ENCODE measurements at regions not wholly inside any gene's neighbourhood (a gene's known extent, or its start where the extent isn't known, plus 50 kb on each side); places are given as distances from the start of the nearest gene placed in this dataset.
A peak's percentile ranks its signal among the peaks of the same experiment; 100 is the strongest.
"Not testable (repeated sequence)": the region's sequence is repeated elsewhere in the genome, so short reads cannot be mapped to it uniquely, and the experiment has no call there.

DNA sequence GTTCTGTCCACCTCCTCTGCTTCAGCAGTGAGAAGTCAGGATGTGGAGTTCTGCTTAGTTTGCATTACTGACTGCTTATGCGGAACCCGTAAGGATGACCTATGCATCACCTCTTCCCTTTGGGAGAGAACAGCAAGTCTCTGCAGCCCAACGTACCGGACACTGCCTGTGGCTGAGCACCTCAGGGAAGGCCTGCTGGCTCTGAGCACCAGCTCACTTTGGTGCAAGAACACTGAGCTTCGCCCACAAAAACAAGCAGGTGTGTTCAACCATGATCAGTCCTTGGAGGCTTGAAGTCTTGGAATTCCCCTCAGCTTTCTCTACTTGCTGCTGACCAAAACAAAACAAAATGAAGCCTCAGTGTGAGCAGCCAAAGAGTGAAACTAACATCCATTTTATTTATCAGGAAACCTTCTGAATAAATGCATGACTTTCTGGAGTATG is 52.7 kb upstream of the NCK2 start:
- no peak for DNase-seq (ENCODE audit: low read depth)

DNA sequence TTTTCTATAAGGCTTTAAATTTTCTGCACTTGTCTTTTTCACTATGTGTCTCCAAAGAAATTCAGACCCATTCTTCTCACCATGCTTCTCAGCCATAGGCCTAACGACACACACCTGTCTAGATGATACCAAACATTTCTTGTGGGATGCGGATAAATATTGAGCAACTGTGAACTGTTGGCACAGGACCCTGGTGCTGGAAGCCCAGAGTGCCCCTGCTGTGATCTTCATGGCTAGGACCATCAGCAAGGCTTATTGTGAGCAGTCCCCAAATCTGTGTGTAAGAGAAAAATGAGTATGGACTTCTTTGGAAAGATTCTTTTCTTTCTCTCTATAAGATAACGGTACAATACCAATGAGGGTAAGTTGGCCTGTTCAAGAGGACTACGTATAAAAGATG is 54.1 kb upstream of the NCK2 start:
- no peak for DNase-seq (ENCODE audit: low read depth)

DNA sequence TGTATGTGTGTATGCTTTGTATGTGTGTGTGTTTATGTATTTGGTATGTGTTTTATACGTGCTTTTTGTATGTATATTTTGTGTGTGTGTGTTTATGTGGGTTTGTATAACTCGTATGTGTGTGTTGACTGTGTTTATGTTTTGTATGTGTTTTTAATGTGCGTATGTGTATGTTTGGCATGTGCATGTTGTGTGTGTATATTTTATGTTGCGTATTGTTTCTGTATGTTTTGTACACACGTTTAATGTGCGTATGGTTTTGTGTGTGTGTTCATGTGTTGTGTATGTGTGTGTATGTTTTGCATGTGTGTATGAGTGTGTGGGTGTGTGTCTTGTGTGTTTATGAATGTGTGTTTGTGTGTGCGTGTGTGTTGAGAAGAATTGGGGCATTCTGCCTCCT is 55.2 kb upstream of the NCK2 start:
- DNase-seq (ENCODE audit: low read depth) = no peak

- no peak for DNase-seq (ENCODE audit: low read depth)
Measured at GRCh38 chr2:105688946-105689345, 55.8 kb upstream of the NCK2 start.

DNA sequence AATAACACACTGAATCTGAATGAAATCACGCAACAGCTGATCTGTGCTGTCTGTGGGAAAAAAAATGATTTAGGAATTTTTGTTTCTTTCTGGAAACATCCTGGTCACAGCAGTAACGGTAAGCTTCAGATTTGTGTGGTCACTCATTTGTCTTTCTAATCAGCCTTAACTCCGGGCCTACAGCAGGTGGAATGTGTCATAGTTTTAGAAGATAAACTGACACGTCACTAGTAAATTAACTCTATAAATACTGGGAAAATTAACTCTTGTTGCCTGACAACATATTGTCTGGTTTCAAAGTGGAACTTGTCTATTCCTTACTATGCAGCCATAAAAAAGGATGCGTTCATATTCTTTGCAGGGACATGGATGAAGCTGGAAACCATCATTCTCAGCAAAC is 58.1 kb upstream of the NCK2 start:
- DNase-seq (ENCODE audit: low read depth) = no peak

- no peak for DNase-seq (ENCODE audit: low read depth)
Measured at GRCh38 chr2:105683011-105683492, 61.7 kb upstream of the NCK2 start.

- DNase-seq (ENCODE audit: low read depth) = no peak
Measured at GRCh38 chr2:105682401-105682800, 62.3 kb upstream of the NCK2 start.

GRCh38 chr2:105681927-105682326 is 62.8 kb upstream of the NCK2 start:
- no peak for DNase-seq (ENCODE audit: low read depth)

- no peak for DNase-seq (ENCODE audit: low read depth)
Measured at GRCh38 chr2:105680357-105680756, 64.4 kb upstream of the NCK2 start.

- no peak for DNase-seq (ENCODE audit: low read depth)
Measured at GRCh38 chr2:105678346-105678745, 66.4 kb upstream of the NCK2 start.

DNA sequence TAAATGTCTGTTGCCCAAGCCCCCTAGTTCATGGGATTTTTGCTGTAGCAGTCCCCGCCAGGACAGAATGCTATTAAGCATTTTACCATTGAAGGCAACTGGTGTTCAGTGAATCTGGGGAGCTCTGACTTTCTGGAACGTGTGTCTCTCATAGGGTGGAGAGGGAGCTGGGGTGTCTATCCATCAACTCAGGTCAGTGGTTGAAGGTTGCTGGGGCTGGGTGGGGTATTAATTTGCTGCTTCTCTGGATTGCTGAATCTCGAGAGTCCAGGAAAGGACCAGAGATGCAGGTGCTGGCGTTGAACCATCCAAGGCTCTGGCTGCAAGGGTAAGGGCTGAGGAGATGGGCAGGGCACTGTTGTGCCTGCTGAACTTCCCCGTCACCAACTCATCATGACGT is 66.8 kb upstream of the NCK2 start:
- DNase-seq (ENCODE audit: low read depth) = no peak

- no peak for DNase-seq (ENCODE audit: low read depth)
Measured at GRCh38 chr2:105675841-105676240, 68.9 kb upstream of the NCK2 start.

GRCh38 chr2:105674859-105675541 is 69.7 kb upstream of the NCK2 start:
- DNase-seq (ENCODE audit: low read depth) = no peak

DNA sequence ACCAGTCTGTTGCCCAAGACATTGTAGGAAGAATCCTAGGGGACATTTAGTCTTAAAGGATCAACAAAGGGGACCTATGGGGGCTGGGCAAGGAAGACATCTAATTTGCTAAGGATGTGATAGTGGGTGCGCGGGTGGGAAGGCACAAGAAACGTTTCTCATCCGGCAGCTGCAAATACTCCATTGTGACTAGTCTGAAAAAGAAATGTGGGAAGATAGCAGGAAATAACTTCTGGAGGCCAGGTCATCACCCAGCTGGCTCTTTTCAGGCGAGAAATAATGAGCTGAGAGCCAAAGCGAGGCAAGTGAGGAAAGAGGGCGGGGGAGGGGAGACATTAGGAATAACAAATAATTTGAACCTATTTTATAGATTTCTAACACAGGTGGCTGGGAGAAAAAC is 70.3 kb upstream of the NCK2 start:
- no peak for DNase-seq (ENCODE audit: low read depth)

- DNase-seq (ENCODE audit: low read depth) = peak; percentile 1
Measured at GRCh38 chr2:105671156-105671555, 73.6 kb upstream of the NCK2 start.

DNA sequence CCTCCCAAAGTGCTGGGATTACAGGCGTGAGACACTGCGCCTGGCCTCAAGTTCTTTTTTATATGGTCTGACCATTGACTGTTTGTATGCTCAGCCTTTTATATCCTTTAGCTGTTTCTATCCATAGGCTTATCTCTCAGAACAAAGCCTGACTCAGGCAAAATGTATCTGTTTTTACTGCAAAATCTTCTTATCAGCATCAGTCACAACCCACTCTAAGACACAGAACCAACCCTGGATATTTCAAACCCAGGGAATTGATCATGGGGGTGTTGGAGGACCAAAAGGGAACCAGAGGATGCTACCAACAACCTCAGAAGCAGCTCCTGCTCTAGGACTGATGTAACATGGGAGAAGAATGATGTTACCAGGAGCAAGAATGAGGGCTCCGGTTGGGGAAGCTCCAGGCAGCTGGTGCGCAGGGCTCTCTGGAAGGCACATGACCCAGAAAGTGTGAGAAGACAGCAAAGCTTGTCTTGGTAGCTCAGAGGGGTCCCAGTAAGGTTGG is 75.3 kb upstream of the NCK2 start:
- no peak for DNase-seq (ENCODE audit: low read depth)

DNA sequence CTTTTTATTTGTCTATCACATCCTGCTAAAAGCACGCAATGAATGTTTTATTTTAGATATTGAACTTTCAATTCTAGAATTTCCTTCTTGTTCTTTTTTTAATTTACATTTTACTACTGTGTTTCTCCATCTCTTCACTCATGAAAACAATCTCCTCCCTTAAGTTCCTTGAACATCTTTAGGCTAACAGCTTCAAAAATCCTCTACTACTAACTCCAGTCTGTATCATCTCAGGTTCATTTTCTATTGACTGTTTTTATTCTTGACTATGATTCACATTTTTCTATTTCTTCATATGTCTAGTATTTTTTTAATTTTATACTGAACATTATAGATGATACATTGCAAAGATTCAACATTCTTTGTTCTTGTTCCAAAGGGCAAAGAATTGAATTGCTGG is 79.2 kb upstream of the NCK2 start:
- DNase-seq (ENCODE audit: low read depth) = no peak

DNA sequence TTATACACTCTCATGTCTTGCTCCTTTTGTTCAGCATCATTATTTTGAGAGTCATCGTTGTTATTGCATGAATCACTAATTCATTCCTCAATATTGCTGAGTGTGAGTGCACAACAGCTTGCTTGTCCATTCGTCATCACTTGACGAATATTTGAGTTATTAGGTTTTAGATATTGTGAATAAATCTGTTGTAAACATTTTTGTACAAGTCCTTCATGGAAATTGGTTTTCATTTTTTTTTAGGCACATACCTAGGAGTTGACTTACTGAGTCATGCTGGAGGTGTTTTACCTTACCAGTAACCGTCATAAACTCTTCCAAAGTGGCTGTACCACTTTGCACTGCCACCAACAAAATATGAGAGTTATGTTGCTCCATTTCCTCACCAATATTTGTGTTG is 84.2 kb upstream of the NCK2 start:
- DNase-seq (ENCODE audit: low read depth) = no peak

- not testable (repeated sequence) for DNase-seq (ENCODE audit: low read depth)
Measured at GRCh38 chr2:105655723-105656606, 88.7 kb upstream of the NCK2 start.

DNA sequence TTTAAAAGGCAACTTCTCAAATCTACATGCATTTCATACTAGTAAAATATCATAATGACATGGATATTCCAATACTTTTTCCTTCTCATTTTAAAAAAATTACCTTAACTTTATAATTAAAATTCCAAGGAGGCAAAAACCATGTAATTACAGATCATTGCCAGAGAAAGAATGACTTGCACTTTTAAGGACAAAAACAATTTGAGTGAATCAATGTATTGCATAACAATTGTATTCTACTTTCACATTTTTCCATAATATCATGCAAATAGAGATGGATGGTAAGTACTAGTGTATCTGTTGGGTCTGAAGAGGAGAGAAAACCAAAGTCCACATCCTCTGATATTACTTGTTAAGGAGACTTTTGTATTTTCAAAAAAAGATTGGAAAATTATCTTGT is 89.5 kb upstream of the NCK2 start:
- no peak for DNase-seq (ENCODE audit: low read depth)

DNA sequence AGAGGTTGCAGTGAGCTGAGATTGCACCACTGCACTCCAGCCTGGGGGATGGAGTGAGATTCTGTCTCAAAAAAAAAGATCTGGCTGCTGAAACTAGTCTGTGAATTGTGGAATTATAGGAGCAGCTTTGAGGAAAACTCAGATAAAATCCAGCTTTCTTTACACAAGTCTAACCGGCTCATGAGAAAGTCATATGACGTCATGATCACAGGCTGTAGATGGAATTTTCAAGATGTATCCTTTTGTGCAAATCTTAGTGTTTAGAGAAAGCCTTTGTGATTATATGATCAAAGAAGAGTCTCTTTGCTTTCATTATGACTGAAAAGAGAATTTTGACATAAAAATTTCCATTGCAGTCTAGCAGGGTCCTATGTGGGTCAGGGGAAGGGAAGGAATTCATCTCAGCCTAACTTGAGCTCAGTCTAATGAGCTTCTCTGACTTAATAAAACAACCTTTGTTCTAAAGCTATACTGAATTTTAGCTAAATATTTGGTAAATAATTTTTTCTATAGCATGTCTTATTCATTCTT is 90.2 kb upstream of the NCK2 start:
- DNase-seq (ENCODE audit: low read depth) = no peak

- no peak for DNase-seq (ENCODE audit: low read depth)
Measured at GRCh38 chr2:105653302-105653701, 91.4 kb upstream of the NCK2 start.

Data from EH (cell line).